HEK293 (cell line): ENCODE measurements at regions not wholly inside any gene's neighbourhood (a gene's known extent, or its start where the extent isn't known, plus 50 kb on each side); places are given as distances from the start of the nearest gene placed in this dataset.

Source experiments
- SCRT1 ChIP-seq: fragments of 450-650 bp; formaldehyde crosslinking; IDR thresholded peaks from 2 replicates; pipeline ENCODE4 v1.5.1; 2016; ENCODE audit warnings: missing biosample characterization, missing genetic modification characterization, borderline replicate concordance
- ZNF121 ChIP-seq: fragments of 450-650 bp; formaldehyde crosslinking; IDR thresholded peaks from 2 replicates; pipeline ENCODE4 v1.5.1; 2016; ENCODE audit warnings: missing biosample characterization, missing genetic modification characterization
- ZNF23 ChIP-seq: fragments of 450-650 bp; formaldehyde crosslinking; IDR thresholded peaks from 2 replicates; pipeline ENCODE4 v1.5.1; 2016; ENCODE audit warnings: missing biosample characterization, missing genetic modification characterization, borderline replicate concordance
- ZNF391 ChIP-seq: fragments of 450-650 bp; formaldehyde crosslinking; IDR thresholded peaks from 2 replicates; pipeline ENCODE4 v1.5.1; 2016; ENCODE audit warnings: low read depth, missing biosample characterization, missing genetic modification characterization, borderline replicate concordance
- TF ChIP-seq, protein P1 (sequence below): fragments of 450-650 bp; formaldehyde crosslinking; IDR thresholded peaks from 2 replicates; pipeline ENCODE4 v1.5.1; 2016; ENCODE audit warnings: missing biosample characterization, missing genetic modification characterization

DNA sequence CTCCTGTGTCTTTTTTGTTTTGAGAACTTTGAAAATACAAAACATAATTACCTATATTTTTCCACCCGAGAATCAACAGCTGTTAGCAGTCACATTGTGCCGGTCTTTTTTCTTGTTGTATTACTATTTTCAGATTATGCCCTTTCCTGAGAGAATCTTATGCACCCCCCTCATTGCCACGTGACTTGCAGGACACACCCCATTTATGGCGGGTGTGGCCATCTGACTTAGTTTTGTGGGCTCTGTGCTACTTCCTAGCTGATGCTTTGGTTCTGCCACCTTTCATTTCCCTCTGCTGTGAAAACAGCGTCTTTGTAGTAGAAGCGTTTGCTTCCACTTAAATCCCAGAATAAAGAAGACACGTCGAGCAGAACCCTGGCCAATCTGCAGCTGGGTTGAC, 82.8 kb upstream of the SOX13 start:
- TF ChIP-seq ZNF23 (no peak), ZNF391 (tag by site-specific recombination) (no peak), ZNF121 (tag by site-specific recombination) (no peak), SCRT1 (tag by site-specific recombination) (no peak)
- TF ChIP-seq, protein P1, sequence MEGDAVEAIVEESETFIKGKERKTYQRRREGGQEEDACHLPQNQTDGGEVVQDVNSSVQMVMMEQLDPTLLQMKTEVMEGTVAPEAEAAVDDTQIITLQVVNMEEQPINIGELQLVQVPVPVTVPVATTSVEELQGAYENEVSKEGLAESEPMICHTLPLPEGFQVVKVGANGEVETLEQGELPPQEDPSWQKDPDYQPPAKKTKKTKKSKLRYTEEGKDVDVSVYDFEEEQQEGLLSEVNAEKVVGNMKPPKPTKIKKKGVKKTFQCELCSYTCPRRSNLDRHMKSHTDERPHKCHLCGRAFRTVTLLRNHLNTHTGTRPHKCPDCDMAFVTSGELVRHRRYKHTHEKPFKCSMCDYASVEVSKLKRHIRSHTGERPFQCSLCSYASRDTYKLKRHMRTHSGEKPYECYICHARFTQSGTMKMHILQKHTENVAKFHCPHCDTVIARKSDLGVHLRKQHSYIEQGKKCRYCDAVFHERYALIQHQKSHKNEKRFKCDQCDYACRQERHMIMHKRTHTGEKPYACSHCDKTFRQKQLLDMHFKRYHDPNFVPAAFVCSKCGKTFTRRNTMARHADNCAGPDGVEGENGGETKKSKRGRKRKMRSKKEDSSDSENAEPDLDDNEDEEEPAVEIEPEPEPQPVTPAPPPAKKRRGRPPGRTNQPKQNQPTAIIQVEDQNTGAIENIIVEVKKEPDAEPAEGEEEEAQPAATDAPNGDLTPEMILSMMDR (tag by site-specific recombination), result no peak
